SK-N-SH treated with all-trans-retinoic acid at 6 μM for 48 hours (cell line): ENCODE measurements at regions not wholly inside any gene's neighbourhood (a gene's known extent, or its start where the extent isn't known, plus 50 kb on each side); places are given as distances from the start of the nearest gene placed in this dataset.

Experiments used
- ATAC-seq: fragments of 200-7000 bp; cut with Tn5 transposase; 3 replicates; pipeline ENCODE4 v1.9.1; 2020; ENCODE audit warnings: mild to moderate bottlenecking, moderate library complexity
- ARNTL ChIP-seq: fragments of 450-650 bp; formaldehyde crosslinking; IDR thresholded peaks from 2 replicates; pipeline ENCODE4 v1.5.0; 2020; ENCODE audit warnings: low read depth, mild to moderate bottlenecking, moderate library complexity, borderline replicate concordance
- BACH2 ChIP-seq: fragments of 250-450 bp; sonication (Bioruptor Pico); IDR thresholded peaks from 2 replicates; pipeline ENCODE4 v1.9.0; 2021; ENCODE audit warnings: mild to moderate bottlenecking, borderline replicate concordance
- CREB5 ChIP-seq: fragments of 250-450 bp; sonication (Bioruptor Pico); IDR thresholded peaks from 2 replicates; pipeline ENCODE4 v1.5.1; 2020; ENCODE audit warnings: low read depth, mild to moderate bottlenecking, moderate library complexity
- CSDC2 ChIP-seq: fragments of 250-450 bp; sonication (Bioruptor Pico); IDR thresholded peaks from 2 replicates; pipeline ENCODE4 v1.5.0; 2020; ENCODE audit warnings: mild to moderate bottlenecking, moderate library complexity
- CSRNP3 ChIP-seq: fragments of 250-450 bp; sonication (Bioruptor Pico); IDR thresholded peaks from 2 replicates; pipeline ENCODE4 v1.5.1; 2021; ENCODE audit warnings: mild to moderate bottlenecking, moderate library complexity
- ESRRG ChIP-seq: fragments of 250-450 bp; sonication (Bioruptor Pico); IDR thresholded peaks from 2 replicates; pipeline ENCODE4 v1.6.1; 2021; ENCODE audit warnings: mild to moderate bottlenecking
- GLIS3 ChIP-seq: fragments of 250-450 bp; sonication (Bioruptor Pico); IDR thresholded peaks from 2 replicates; pipeline ENCODE4 v1.5.0; 2020; ENCODE audit warnings: mild to moderate bottlenecking, moderate library complexity
- ISL1 ChIP-seq: fragments of 250-450 bp; sonication (Bioruptor Pico); IDR thresholded peaks from 2 replicates; pipeline ENCODE4 v2.1.2; 2022; ENCODE audit warnings: mild to moderate bottlenecking, moderate library complexity
- PATZ1 ChIP-seq: fragments of 250-450 bp; sonication (Bioruptor Pico); IDR thresholded peaks from 2 replicates; pipeline ENCODE4 v1.8.0; 2020; ENCODE audit warnings: mild to moderate bottlenecking, moderate library complexity, borderline replicate concordance
- POU6F1 ChIP-seq: fragments of 250-450 bp; sonication (Bioruptor Pico); IDR thresholded peaks from 2 replicates; pipeline ENCODE4 v1.8.0; 2021; ENCODE audit warnings: low read depth, mild to moderate bottlenecking, moderate library complexity, borderline replicate concordance
- PPARA ChIP-seq: fragments of 250-450 bp; sonication (Bioruptor Pico); IDR thresholded peaks from 2 replicates; pipeline ENCODE4 v1.5.0; 2020; ENCODE audit warnings: mild to moderate bottlenecking, borderline replicate concordance
- RARB ChIP-seq: fragments of 250-450 bp; sonication (Bioruptor Pico); IDR thresholded peaks from 2 replicates; pipeline ENCODE4 v1.8.0; 2021; ENCODE audit warnings: mild to moderate bottlenecking, moderate library complexity
- SNAI2 ChIP-seq: fragments of 250-450 bp; sonication (Bioruptor Pico); IDR thresholded peaks from 2 replicates; pipeline ENCODE4 v1.5.0; 2020; ENCODE audit warnings: mild to moderate bottlenecking, moderate library complexity
- TCF4 ChIP-seq: fragments of 250-450 bp; sonication (Bioruptor Pico); IDR thresholded peaks from 2 replicates; pipeline ENCODE4 v1.8.0; 2021; ENCODE audit warnings: mild to moderate bottlenecking, moderate library complexity, borderline replicate concordance
- TOX ChIP-seq: fragments of 250-450 bp; sonication (Bioruptor Pico); IDR thresholded peaks from 2 replicates; pipeline ENCODE4 v1.8.0; 2021; ENCODE audit warnings: mild to moderate bottlenecking, moderate library complexity, borderline replicate concordance
- TSHZ2 ChIP-seq: fragments of 250-450 bp; sonication (Bioruptor Pico); IDR thresholded peaks from 2 replicates; pipeline ENCODE4 v1.5.0; 2020; ENCODE audit warnings: mild to moderate bottlenecking, moderate library complexity
- ZC3H10 ChIP-seq: fragments of 250-450 bp; sonication (Bioruptor Pico); IDR thresholded peaks from 2 replicates; pipeline ENCODE4 v1.5.1; 2021; ENCODE audit warnings: mild to moderate bottlenecking, moderate library complexity
- ZFP3 ChIP-seq: fragments of 250-450 bp; sonication (Bioruptor Pico); IDR thresholded peaks from 2 replicates; pipeline ENCODE4 v1.5.0; 2020; ENCODE audit warnings: mild to moderate bottlenecking, moderate library complexity
- ZFP30 ChIP-seq: fragments of 450-650 bp; formaldehyde crosslinking; IDR thresholded peaks from 2 replicates; pipeline ENCODE4 v1.5.0; 2022; ENCODE audit warnings: mild to moderate bottlenecking, moderate library complexity
- ZNF565 ChIP-seq: fragments of 450-650 bp; formaldehyde crosslinking; conservative IDR thresholded peaks from 2 replicates; pipeline ENCODE4 v1.5.0; 2020; ENCODE audit warnings: low read depth, mild to moderate bottlenecking, moderate library complexity
- ZNF70 ChIP-seq: fragments of 450-650 bp; formaldehyde crosslinking; IDR thresholded peaks from 2 replicates; pipeline ENCODE4 v1.5.0; 2020; ENCODE audit warnings: mild to moderate bottlenecking, moderate library complexity
- ZNF8 ChIP-seq: fragments of 450-650 bp; formaldehyde crosslinking; IDR thresholded peaks from 2 replicates; pipeline ENCODE4 v1.5.0; 2020; ENCODE audit warnings: mild to moderate bottlenecking, moderate library complexity

- TF ChIP-seq POU6F1 (CRISPR knock-in tag) (no peak), ZNF8 (CRISPR knock-in tag) (no peak), RARB (CRISPR knock-in tag) (no peak), ZNF70 (CRISPR knock-in tag) (no peak), ISL1 (CRISPR knock-in tag) (no peak)
- no peak for ATAC-seq
These were observed 119.9 kb downstream of the OSR1 start for GRCh38 chr2:19238440-19239060.

- no peak for TF ChIP-seq ARNTL
- no peak for TF ChIP-seq CREB5 (CRISPR knock-in tag)
- TF ChIP-seq ZFP30 (CRISPR knock-in tag): no peak
- no peak for TF ChIP-seq TSHZ2 (CRISPR knock-in tag)
- TF ChIP-seq ZNF8 (CRISPR knock-in tag): no peak
- no peak for TF ChIP-seq ZNF565 (CRISPR knock-in tag)
- TF ChIP-seq PATZ1: no peak
- no peak for TF ChIP-seq ZNF70 (CRISPR knock-in tag)
- TF ChIP-seq ISL1 (CRISPR knock-in tag): no peak
- TF ChIP-seq PPARA: no peak
- no peak for TF ChIP-seq RARB (CRISPR knock-in tag)
- no peak for TF ChIP-seq BACH2
- TF ChIP-seq TCF4: no peak
- TF ChIP-seq POU6F1 (CRISPR knock-in tag): no peak
- TF ChIP-seq TOX: no peak
- no peak for TF ChIP-seq GLIS3
- TF ChIP-seq SNAI2: no peak
- no peak for TF ChIP-seq CSDC2 (CRISPR knock-in tag)
- TF ChIP-seq, all 23 proteins: peak for 0
- ATAC-seq: peak; percentile 21; the same call in 1 of the 3 replicates
These were observed 123.1 kb downstream of the OSR1 start for GRCh38 chr2:19235308-19235707.

GRCh38 chr2:19232312-19232711, 126.1 kb downstream of the OSR1 start:
- TF ChIP-seq GLIS3 (no peak), ARNTL (no peak), ZC3H10 (CRISPR knock-in tag) (no peak), ESRRG (no peak), ZNF8 (CRISPR knock-in tag) (no peak), CSRNP3 (CRISPR knock-in tag) (no peak), ZFP3 (CRISPR knock-in tag) (no peak), CSDC2 (CRISPR knock-in tag) (no peak)
- no peak for ATAC-seq
